ENCODE measurements at regions not wholly inside any gene's neighbourhood (a gene's known extent, or its start where the extent isn't known, plus 50 kb on each side); places are given as distances from the start of the nearest gene placed in this dataset.

- ATAC-seq (ENCODE audit: low read depth): no peak
- H3K4me1 Mint-ChIP-seq: peaks cover 26% of the 10 kb centered on the region
- WGBS (ENCODE audit: insufficient coverage): 88% methylated on average over 4 of the region's 6 CpGs
- H3K9me3 Mint-ChIP-seq (ENCODE audit: insufficient read depth): no peaks in the 10 kb centered on the region
- POLR2A ChIA-PET: no interaction called here
- H3K4me3 Mint-ChIP-seq: no peak overlapping the region
- H2AFZ ChIP-seq (ENCODE audit: insufficient read depth, low read depth, low read length, poor library complexity, severe bottlenecking): no peak overlapping the region
- H3K4me1 ChIP-seq (ENCODE audit: control insufficient read depth in 2 of 2, insufficient read depth in 2 of 2, low read length in 2 of 2): peaks cover 21 to 27% of the 10 kb centered on the region in 2 donors
- H3K4me2 ChIP-seq (replicated peaks; ENCODE audit: low read depth, low read length, poor library complexity, severe bottlenecking): no peak overlapping the region
- TF ChIP-seq EZH2 (IDR thresholded peaks at IDR 0.05; ENCODE audit: borderline replicate concordance, insufficient read depth, low read depth, low read length, poor library complexity, severe bottlenecking): no peak
- no peak for TF ChIP-seq CTCF (IDR thresholded peaks at IDR 0.05)
- CTCF ChIA-PET: interaction anchor here (1.4 kb wide), 1 partner anchor 23 kb away, joined by 3 read pairs; no protein-coding TSS in a partner anchor
- DNase-seq: no peak
- H4K20me1 ChIP-seq (ENCODE audit: control insufficient read depth, insufficient read depth, low read length, poor library complexity, severe bottlenecking): no peaks in the 10 kb centered on the region
- H3K27ac ChIP-seq (ENCODE audit: low read length in 2 of 2): no peak overlapping the region
- peaks cover 0 to under 1% (median 0%) of the 10 kb centered on the region in 4 experiments for H3K27me3 ChIP-seq (replicated peaks in 1 of 4; ENCODE audit: control extremely low read depth in 1 of 4, control insufficient read depth in 3 of 4, insufficient read depth in 4 of 4, low read length in 3 of 4)
- no peak overlapping the region for H3K4me3 ChIP-seq (ENCODE audit: control extremely low read depth in 1 of 5, extremely low read depth in 1 of 5, insufficient read depth in 1 of 5, low read depth in 2 of 5, low read length in 4 of 5)
- peaks cover 0 to 17% (median 0%) of the 10 kb centered on the region in 3 donors for H3K9me3 ChIP-seq (ENCODE audit: control extremely low read depth in 1 of 3, control insufficient read depth in 2 of 3, insufficient read depth in 1 of 3, low read length in 2 of 3)
- no peak overlapping the region for H3K27ac Mint-ChIP-seq
- no peaks in the 10 kb centered on the region for H3K36me3 ChIP-seq (replicated peaks in 1 of 2; ENCODE audit: control extremely low read depth in 1 of 2, control insufficient read depth in 1 of 2, extremely low read depth in 1 of 2, insufficient read depth in 2 of 2, low read length in 1 of 2)
- intact Hi-C loops (cut with micrococcal nuclease): no loop called here
- no peak overlapping the region for H3K9ac ChIP-seq (ENCODE audit: low read length)
- H3K79me2 ChIP-seq (ENCODE audit: control insufficient read depth, insufficient read depth, low read length): no peaks in the 10 kb centered on the region
- H3K27me3 Mint-ChIP-seq: peaks cover 28% of the 10 kb centered on the region
Measured at GRCh38 chr7:25521236-25521635, 292.9 kb upstream of the NPVF start.

GRCh38 chr7:25522727-25523126 is 294.4 kb upstream of the NPVF start:
- H4K20me1 ChIP-seq (ENCODE audit: control insufficient read depth, insufficient read depth, low read length, poor library complexity, severe bottlenecking): no peaks in the 10 kb centered on the region
- H3K79me2 ChIP-seq (ENCODE audit: control insufficient read depth, insufficient read depth, low read length): no peaks in the 10 kb centered on the region
- Mint-ChIP-seq H3K4me1 (peaks cover 26% of the 10 kb centered on the region), H3K27ac (no peak overlapping the region), H3K9me3 (ENCODE audit: insufficient read depth) (no peaks in the 10 kb centered on the region), H3K27me3 (peaks cover 35% of the 10 kb centered on the region), H3K4me3 (no peak overlapping the region)
- ChIA-PET CTCF (no interaction called here), POLR2A (no interaction called here)
- H3K27me3 ChIP-seq (replicated peaks in 1 of 4; ENCODE audit: control extremely low read depth in 1 of 4, control insufficient read depth in 3 of 4, insufficient read depth in 4 of 4, low read length in 3 of 4): peaks cover 0 to 2% (median 0%) of the 10 kb centered on the region in 4 experiments
- intact Hi-C loops (cut with micrococcal nuclease): no loop called here
- H2AFZ ChIP-seq (ENCODE audit: insufficient read depth, low read depth, low read length, poor library complexity, severe bottlenecking): peak overlapping the region; percentile 39
- TF ChIP-seq EZH2 (IDR thresholded peaks at IDR 0.05; ENCODE audit: borderline replicate concordance, insufficient read depth, low read depth, low read length, poor library complexity, severe bottlenecking) (no peak), CTCF (IDR thresholded peaks at IDR 0.05) (no peak)
- DNase-seq: no peak
- H3K9ac ChIP-seq (ENCODE audit: low read length): no peak overlapping the region
- H3K4me3 ChIP-seq (ENCODE audit: control extremely low read depth in 1 of 5, extremely low read depth in 1 of 5, insufficient read depth in 1 of 5, low read depth in 2 of 5, low read length in 4 of 5): no peak overlapping the region
- peak overlapping the region in 1 of 2 donors; percentile 1 for H3K27ac ChIP-seq (ENCODE audit: low read length in 2 of 2)
- no peak overlapping the region for H3K4me2 ChIP-seq (replicated peaks; ENCODE audit: low read depth, low read length, poor library complexity, severe bottlenecking)
- H3K36me3 ChIP-seq (replicated peaks in 1 of 2; ENCODE audit: control extremely low read depth in 1 of 2, control insufficient read depth in 1 of 2, extremely low read depth in 1 of 2, insufficient read depth in 2 of 2, low read length in 1 of 2): no peaks in the 10 kb centered on the region
- no peak for ATAC-seq (ENCODE audit: low read depth)
- H3K9me3 ChIP-seq (ENCODE audit: control extremely low read depth in 1 of 3, control insufficient read depth in 2 of 3, insufficient read depth in 1 of 3, low read length in 2 of 3): peaks cover 0 to 17% (median 0%) of the 10 kb centered on the region in 3 donors
- peaks cover 21 to 27% of the 10 kb centered on the region in 2 donors for H3K4me1 ChIP-seq (ENCODE audit: control insufficient read depth in 2 of 2, insufficient read depth in 2 of 2, low read length in 2 of 2)
